ENCODE measurements at regions not wholly inside any gene's neighbourhood (a gene's known extent, or its start where the extent isn't known, plus 50 kb on each side); places are given as distances from the start of the nearest gene placed in this dataset.

GRCh38 chr3:139259398-139259797 lies 84.4 kb upstream of the MRPS22 start:
- no peak overlapping the region for H3K9ac ChIP-seq
- no peaks in the 10 kb centered on the region for H4K20me1 ChIP-seq
- TF ChIP-seq Cebpa-rat (IDR thresholded peaks at IDR 0.05): no peak
- no peak overlapping the region for H3K4me3 ChIP-seq
- H3K9me3 ChIP-seq (replicated peaks in 1 of 11): no peaks in the 10 kb centered on the region
- no peaks in the 10 kb centered on the region for H3K27me3 ChIP-seq
- H3K4me2 ChIP-seq: no peak overlapping the region
- no peaks in the 10 kb centered on the region for H3K36me3 ChIP-seq
- no peak overlapping the region for H3K27ac ChIP-seq
- peaks cover 0 to 17% (median 12%) of the 10 kb centered on the region in 10 experiments; a peak in 10 of 20 replicates for H3K4me1 ChIP-seq

- Histone ChIP-seq H3K27me3 (no peaks in the 10 kb centered on the region), H4K20me1 (no peaks in the 10 kb centered on the region), H3K4me3 (no peak overlapping the region), H3K9me3 (replicated peaks in 1 of 11) (no peaks in the 10 kb centered on the region), H3K4me1 (peaks cover 0 to 17% (median 12%) of the 10 kb centered on the region in 10 experiments; a peak in 10 of 20 replicates), H3K4me2 (peak overlapping the region in 5 of 11 experiments; percentile 7 to 38 (median 29); a peak in 4 of 22 replicates), H3K36me3 (no peaks in the 10 kb centered on the region), H3K27ac (no peak overlapping the region), H3K9ac (no peak overlapping the region)
- no peak for TF ChIP-seq Cebpa-rat (IDR thresholded peaks at IDR 0.05)
Observed at GRCh38 chr3:139260041-139260486, 83.8 kb upstream of the MRPS22 start.

GRCh38 chr3:139260793-139261736 lies 82.8 kb upstream of the MRPS22 start:
- TF ChIP-seq Cebpa-rat (IDR thresholded peaks at IDR 0.05): no peak
- Histone ChIP-seq H3K9me3 (replicated peaks in 1 of 11) (no peaks in the 10 kb centered on the region), H3K27me3 (no peaks in the 10 kb centered on the region), H4K20me1 (no peaks in the 10 kb centered on the region), H3K27ac (no peak overlapping the region), H3K4me2 (peak overlapping the region in 8 of 11 experiments; percentile 9 to 54 (median 42); a peak in 9 of 22 replicates), H3K4me1 (peaks cover 0 to 17% (median 12%) of the 10 kb centered on the region in 10 experiments; a peak in 10 of 20 replicates), H3K4me3 (no peak overlapping the region), H3K9ac (no peak overlapping the region), H3K36me3 (no peaks in the 10 kb centered on the region)

GRCh38 chr3:139261754-139262586 lies 81.8 kb upstream of the MRPS22 start:
- no peak overlapping the region for H3K4me3 ChIP-seq
- H3K9ac ChIP-seq: no peak overlapping the region
- H3K4me1 ChIP-seq: peaks cover 0 to 17% (median 12%) of the 10 kb centered on the region in 10 experiments; a peak in 10 of 20 replicates
- H4K20me1 ChIP-seq: no peaks in the 10 kb centered on the region
- no peaks in the 10 kb centered on the region for H3K9me3 ChIP-seq (replicated peaks in 1 of 11)
- H3K27ac ChIP-seq: no peak overlapping the region
- H3K36me3 ChIP-seq: no peaks in the 10 kb centered on the region
- TF ChIP-seq Cebpa-rat (IDR thresholded peaks at IDR 0.05): no peak
- H3K27me3 ChIP-seq: no peaks in the 10 kb centered on the region
- no peak overlapping the region; a peak in 1 of 22 replicates for H3K4me2 ChIP-seq

- TF ChIP-seq Cebpa-rat (IDR thresholded peaks at IDR 0.05): no peak
- no peaks in the 10 kb centered on the region for H3K9me3 ChIP-seq (replicated peaks in 1 of 11)
- no peak overlapping the region for H3K4me2 ChIP-seq
- no peaks in the 10 kb centered on the region for H3K36me3 ChIP-seq
- H3K27me3 ChIP-seq: no peaks in the 10 kb centered on the region
- no peak overlapping the region for H3K27ac ChIP-seq
- H3K4me3 ChIP-seq: no peak overlapping the region
- peaks cover 0 to 17% (median 12%) of the 10 kb centered on the region in 10 experiments; a peak in 10 of 20 replicates for H3K4me1 ChIP-seq
- H3K9ac ChIP-seq: no peak overlapping the region
- H4K20me1 ChIP-seq: no peaks in the 10 kb centered on the region
Observed at GRCh38 chr3:139263798-139264197, 80.0 kb upstream of the MRPS22 start.

GRCh38 chr3:139264375-139264774 lies 79.4 kb upstream of the MRPS22 start:
- H3K27me3 ChIP-seq: no peaks in the 10 kb centered on the region
- H3K4me1 ChIP-seq: peaks cover 0 to 17% (median 12%) of the 10 kb centered on the region in 10 experiments; a peak in 10 of 20 replicates
- H3K9me3 ChIP-seq (replicated peaks in 1 of 11): 0 out of 22 replicates have a peak, but pooled peaks cover 0 to under 1% (median 0%) of the 10 kb centered on the region in 11 experiments
- TF ChIP-seq Cebpa-rat (IDR thresholded peaks at IDR 0.05): no peak
- no peak overlapping the region for H3K9ac ChIP-seq
- H3K4me2 ChIP-seq: no peak overlapping the region
- no peaks in the 10 kb centered on the region for H4K20me1 ChIP-seq
- H3K27ac ChIP-seq: no peak overlapping the region
- H3K4me3 ChIP-seq: no peak overlapping the region
- no peaks in the 10 kb centered on the region for H3K36me3 ChIP-seq

GRCh38 chr3:139265131-139266016 lies 78.4 kb upstream of the MRPS22 start:
- no peak overlapping the region for H3K9ac ChIP-seq
- H3K9me3 ChIP-seq (replicated peaks in 1 of 11): peaks cover 0 to 11% (median 6%) of the 10 kb centered on the region in 11 experiments; a peak in 14 of 22 replicates
- no peak overlapping the region for H3K4me3 ChIP-seq
- TF ChIP-seq Cebpa-rat (IDR thresholded peaks at IDR 0.05): no peak
- H3K36me3 ChIP-seq: no peaks in the 10 kb centered on the region
- H3K27ac ChIP-seq: no peak overlapping the region
- H4K20me1 ChIP-seq: no peaks in the 10 kb centered on the region
- peaks cover 0 to 12% (median 8%) of the 10 kb centered on the region in 10 experiments; a peak in 10 of 20 replicates for H3K4me1 ChIP-seq
- H3K4me2 ChIP-seq: no peak overlapping the region
- H3K27me3 ChIP-seq: no peaks in the 10 kb centered on the region

Measured in BLaER1 treated with 17β-estradiol and CSF1 and Interleukin-3, amounts not matched to agents 10 nM and 100 nM (cell line).